Effector memory CD4-positive, alpha-beta T cell (primary cell): ENCODE measurements at regions not wholly inside any gene's neighbourhood (a gene's known extent, or its start where the extent isn't known, plus 50 kb on each side); places are given as distances from the start of the nearest gene placed in this dataset.

Experiments used
- DNase-seq, 3 donors: peaks; one replicate each; pipeline ENCODE4 v3.0.0-alpha.2; 2020
- H3K27ac ChIP-seq: 2 replicates; pipeline ENCODE4 v1.7.0; 2013; ENCODE audit warnings: mild to moderate bottlenecking, low read length, moderate library complexity; ENCODE audit not compliant: insufficient read depth, poor library complexity, severe bottlenecking
- H3K27me3 ChIP-seq: replicated peaks from 2 replicates; pipeline ENCODE4 v1.7.0; 2013; ENCODE audit warnings: mild to moderate bottlenecking, low read length; ENCODE audit not compliant: insufficient read depth, control insufficient read depth, poor library complexity, severe bottlenecking
- H3K36me3 ChIP-seq: 2 replicates; pipeline ENCODE4 v1.7.0; 2013; ENCODE audit warnings: mild to moderate bottlenecking, low read length, moderate library complexity; ENCODE audit not compliant: control insufficient read depth, insufficient read depth
- H3K4me1 ChIP-seq: 2 replicates; pipeline ENCODE4 v1.7.0; 2013; ENCODE audit warnings: low read length, mild to moderate bottlenecking; ENCODE audit not compliant: control insufficient read depth, insufficient read depth, poor library complexity, severe bottlenecking
- H3K4me3 ChIP-seq: 2 replicates; pipeline ENCODE4 v1.7.0; 2013; ENCODE audit warnings: low read length, low read depth, mild to moderate bottlenecking; ENCODE audit not compliant: insufficient read depth, poor library complexity, severe bottlenecking
- H3K9me3 ChIP-seq: 2 replicates; pipeline ENCODE4 v1.7.0; 2013; ENCODE audit warnings: mild to moderate bottlenecking, low read length, moderate library complexity; ENCODE audit not compliant: control insufficient read depth

- Histone ChIP-seq H3K4me3 (no peak overlapping the region), H3K27ac (no peak overlapping the region), H3K4me1 (no peaks in the 10 kb centered on the region), H3K36me3 (no peaks in the 10 kb centered on the region), H3K27me3 (no peaks in the 10 kb centered on the region), H3K9me3 (no peaks in the 10 kb centered on the region)
- no peak for DNase-seq
Measured at GRCh38 chr2:190794377-190794776, 86.2 kb upstream of the GLS start.

DNA sequence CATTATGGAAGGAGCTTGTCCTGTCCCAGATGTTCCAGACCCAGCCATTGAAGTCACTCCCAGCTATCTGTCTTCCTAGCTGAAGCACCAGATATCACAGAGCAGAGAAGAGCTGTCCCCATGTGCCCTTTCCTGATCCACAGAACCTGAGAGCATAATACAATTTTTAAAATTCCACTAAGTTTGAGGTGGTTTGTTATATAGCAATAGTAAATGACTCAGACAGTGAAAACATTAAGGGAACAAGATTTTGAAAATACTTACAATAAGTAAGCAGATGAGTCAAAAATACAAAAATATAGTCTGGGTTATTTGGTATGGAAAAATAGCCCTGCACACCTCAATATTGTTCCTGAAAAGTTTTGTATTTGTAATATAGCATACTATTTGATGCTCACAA, 85.8 kb upstream of the GLS start:
- no peak overlapping the region for H3K4me3 ChIP-seq
- H3K36me3 ChIP-seq = no peaks in the 10 kb centered on the region
- H3K27ac ChIP-seq = no peak overlapping the region
- H3K9me3 ChIP-seq = no peaks in the 10 kb centered on the region
- H3K4me1 ChIP-seq = no peaks in the 10 kb centered on the region
- no peak for DNase-seq
- H3K27me3 ChIP-seq = no peaks in the 10 kb centered on the region

DNA sequence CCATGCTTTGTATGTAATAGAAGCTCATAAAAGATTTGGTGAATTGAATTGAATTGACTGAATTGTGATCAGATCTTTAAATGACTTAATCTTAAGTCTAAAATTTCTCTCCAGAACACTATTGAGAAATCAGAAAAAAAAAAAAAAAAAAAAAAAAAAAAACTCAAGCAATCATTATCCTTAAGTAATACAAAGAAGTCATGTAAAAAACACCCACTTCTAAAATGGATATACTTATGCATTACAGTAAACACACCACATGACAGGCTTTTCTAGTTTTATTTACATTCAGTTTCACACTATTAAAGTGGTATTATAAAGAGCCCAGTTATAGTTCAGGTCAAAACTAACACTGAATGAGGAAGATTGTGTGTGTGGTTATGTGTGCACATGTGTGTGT, 84.9 kb upstream of the GLS start:
- no peaks in the 10 kb centered on the region for H3K36me3 ChIP-seq
- H3K9me3 ChIP-seq = no peaks in the 10 kb centered on the region
- H3K4me3 ChIP-seq = no peak overlapping the region
- DNase-seq = no peak
- no peak overlapping the region for H3K27ac ChIP-seq
- H3K4me1 ChIP-seq = no peaks in the 10 kb centered on the region
- H3K27me3 ChIP-seq = no peaks in the 10 kb centered on the region

DNA sequence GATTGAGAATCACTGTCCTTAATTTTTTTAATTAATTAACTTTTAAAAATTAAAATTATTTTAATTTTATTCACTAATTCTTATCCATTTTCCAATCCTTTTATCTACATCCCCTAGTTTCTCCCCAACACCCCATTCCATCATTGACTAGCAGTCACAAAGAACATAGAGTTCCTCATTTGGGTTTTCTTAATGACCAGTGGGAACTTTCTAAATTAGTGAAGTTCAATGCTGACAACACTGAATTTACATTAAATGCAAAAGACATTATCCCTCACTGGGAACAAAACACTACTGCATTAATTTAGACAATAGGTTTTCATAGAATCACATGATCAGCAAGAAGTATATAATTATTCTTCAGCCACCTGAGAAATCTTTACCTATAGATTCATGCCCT, 80.6 kb upstream of the GLS start:
- no peak overlapping the region for H3K27ac ChIP-seq
- DNase-seq = no peak
- H3K36me3 ChIP-seq = no peaks in the 10 kb centered on the region
- H3K4me1 ChIP-seq = no peaks in the 10 kb centered on the region
- no peaks in the 10 kb centered on the region for H3K27me3 ChIP-seq
- H3K9me3 ChIP-seq = no peaks in the 10 kb centered on the region
- H3K4me3 ChIP-seq = no peak overlapping the region

- no peak for DNase-seq
- Histone ChIP-seq H3K4me3 (no peak overlapping the region), H3K27ac (no peak overlapping the region), H3K4me1 (no peaks in the 10 kb centered on the region), H3K9me3 (no peaks in the 10 kb centered on the region), H3K36me3 (no peaks in the 10 kb centered on the region), H3K27me3 (no peaks in the 10 kb centered on the region)
Measured at GRCh38 chr2:190800528-190800927, 80.1 kb upstream of the GLS start.

- no peak for DNase-seq
- Histone ChIP-seq H3K9me3 (no peaks in the 10 kb centered on the region), H3K27ac (no peak overlapping the region), H3K36me3 (no peaks in the 10 kb centered on the region), H3K27me3 (no peaks in the 10 kb centered on the region), H3K4me3 (no peak overlapping the region), H3K4me1 (no peaks in the 10 kb centered on the region)
Measured at GRCh38 chr2:190802129-190802528, 78.5 kb upstream of the GLS start.

DNA sequence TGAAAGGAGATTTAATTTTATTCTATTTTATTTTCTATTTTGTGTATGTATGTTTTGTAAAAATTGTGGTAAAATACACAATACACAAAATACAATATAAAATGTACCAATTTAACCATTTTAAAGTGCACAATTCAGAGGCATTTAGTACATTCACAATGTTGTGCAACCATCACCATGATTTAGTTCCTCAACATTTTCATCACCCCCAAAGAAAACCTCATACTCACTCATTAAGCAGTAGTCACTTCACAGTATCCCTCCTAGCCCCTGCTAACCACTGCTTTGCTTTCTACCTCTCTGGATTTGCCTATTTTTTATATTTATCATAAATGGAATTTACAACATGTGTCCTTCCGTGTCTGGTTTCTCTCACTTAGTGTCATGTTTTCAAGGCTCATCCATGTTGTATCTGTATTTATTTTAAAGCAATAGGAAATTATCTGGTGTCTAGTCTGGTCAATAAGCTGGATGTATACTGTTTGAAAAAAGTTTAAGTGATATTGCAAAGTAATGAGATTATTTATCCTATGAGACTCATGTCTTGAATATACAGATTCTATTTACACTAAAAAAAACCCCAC, 77.9 kb upstream of the GLS start:
- Histone ChIP-seq H3K36me3 (no peaks in the 10 kb centered on the region), H3K4me1 (no peaks in the 10 kb centered on the region), H3K9me3 (no peaks in the 10 kb centered on the region), H3K27me3 (no peaks in the 10 kb centered on the region), H3K4me3 (no peak overlapping the region), H3K27ac (no peak overlapping the region)
- no peak for DNase-seq

DNA sequence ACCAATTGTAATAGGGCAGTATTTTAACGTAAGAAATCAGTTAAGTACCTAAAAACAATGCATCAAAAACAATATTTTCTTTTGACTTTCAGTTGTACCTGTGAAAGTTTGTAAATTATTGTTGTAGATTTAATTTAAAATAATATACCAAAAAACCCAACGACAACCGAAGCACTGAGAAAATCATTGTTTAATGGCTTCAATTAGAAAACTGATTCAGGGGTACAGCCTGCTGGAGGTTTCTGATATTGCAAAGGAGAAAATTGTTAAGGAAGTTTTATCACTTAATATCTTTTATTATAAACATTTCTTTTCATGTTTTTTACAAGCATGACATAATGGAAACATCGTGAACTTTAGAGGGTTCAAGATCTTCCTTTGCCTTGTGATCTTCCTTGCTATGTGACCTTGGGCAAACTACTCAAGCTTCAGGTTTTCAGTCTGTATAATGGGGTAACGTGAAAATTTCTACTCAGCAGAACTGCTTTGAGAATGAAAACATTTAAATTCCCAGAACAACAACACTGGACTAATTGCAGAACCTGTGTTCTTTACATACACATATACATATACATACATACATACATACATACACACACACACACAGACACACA, 76.3 kb upstream of the GLS start:
- no peak for DNase-seq
- Histone ChIP-seq H3K27ac (no peak overlapping the region), H3K4me1 (no peaks in the 10 kb centered on the region), H3K9me3 (no peaks in the 10 kb centered on the region), H3K27me3 (no peaks in the 10 kb centered on the region), H3K4me3 (no peak overlapping the region), H3K36me3 (no peaks in the 10 kb centered on the region)

GRCh38 chr2:190805126-190805525, 75.5 kb upstream of the GLS start:
- H3K27me3 ChIP-seq = no peaks in the 10 kb centered on the region
- H3K9me3 ChIP-seq = no peaks in the 10 kb centered on the region
- no peak overlapping the region for H3K27ac ChIP-seq
- no peak for DNase-seq
- H3K4me3 ChIP-seq = no peak overlapping the region
- H3K36me3 ChIP-seq = no peaks in the 10 kb centered on the region
- no peaks in the 10 kb centered on the region for H3K4me1 ChIP-seq

DNA sequence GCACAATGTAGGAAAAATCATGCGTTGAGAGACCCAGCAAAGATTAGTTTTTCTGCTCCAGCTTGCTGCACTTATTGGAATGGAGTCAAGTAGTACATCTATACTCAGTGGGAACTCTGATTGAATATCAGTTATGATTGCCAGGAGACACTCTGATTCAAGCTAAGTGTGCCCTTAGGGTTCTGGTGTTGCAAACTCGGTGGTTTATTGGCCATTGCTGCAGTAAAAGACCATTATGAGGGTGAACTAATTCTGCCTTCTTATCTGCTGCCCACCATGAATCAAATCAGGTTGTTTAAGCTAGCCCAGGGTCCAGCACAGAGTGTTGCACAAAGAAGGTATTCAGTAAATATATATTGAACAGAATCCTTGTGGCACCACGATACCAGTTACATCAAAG, 74.8 kb upstream of the GLS start:
- Histone ChIP-seq H3K4me3 (no peak overlapping the region), H3K36me3 (no peaks in the 10 kb centered on the region), H3K27ac (no peak overlapping the region), H3K27me3 (no peaks in the 10 kb centered on the region), H3K9me3 (no peaks in the 10 kb centered on the region), H3K4me1 (no peaks in the 10 kb centered on the region)
- no peak for DNase-seq
